IMR-90 (cell line): ENCODE measurements at regions not wholly inside any gene's neighbourhood (a gene's known extent, or its start where the extent isn't known, plus 50 kb on each side); places are given as distances from the start of the nearest gene placed in this dataset.

Experiments
- BHLHE40 ChIP-seq: fragments of 150-350 bp; IDR thresholded peaks from 2 replicates; pipeline ENCODE4 v1.6.1; 2016; ENCODE audit warnings: mild to moderate bottlenecking, low read depth, low read length
- CTCF ChIP-seq: conservative IDR thresholded peaks from 2 replicates; pipeline ENCODE4 v1.5.1; 2012; ENCODE audit warnings: mild to moderate bottlenecking, low read depth, low read length, improper control_type of control experiment
- ELK1 ChIP-seq: fragments of 150-350 bp; IDR thresholded peaks from 2 replicates; pipeline ENCODE4 v1.6.1; 2016; ENCODE audit warnings: low read depth, mild to moderate bottlenecking, low read length, moderate library complexity, borderline replicate concordance
- FOS ChIP-seq: fragments of 150-350 bp; IDR thresholded peaks from 2 replicates; pipeline ENCODE4 v1.6.1; 2016; ENCODE audit warnings: low read depth, low read length
- POLR2A ChIP-seq: IDR thresholded peaks from 2 replicates; pipeline ENCODE4 v1.6.1; 2012; ENCODE audit warnings: mild to moderate bottlenecking, low read depth, low read length
- RAD21 ChIP-seq: IDR thresholded peaks from 2 replicates; pipeline ENCODE4 v1.6.1; 2012; ENCODE audit warnings: low read length, improper control_type of control experiment
- RFX5 ChIP-seq: IDR thresholded peaks from 2 replicates; pipeline ENCODE4 v1.8.0; 2012; ENCODE audit warnings: low read depth, mild to moderate bottlenecking, low read length, moderate library complexity
- SMC3 ChIP-seq: fragments of 150-350 bp; IDR thresholded peaks from 2 replicates; pipeline ENCODE4 v1.6.1; 2016; ENCODE audit warnings: low read depth, mild to moderate bottlenecking, antibody characterized with exemption, low read length, moderate library complexity

- no peak for TF ChIP-seq CTCF
- TF ChIP-seq RFX5, result no peak
- no peak for TF ChIP-seq FOS
- TF ChIP-seq POLR2A, result no peak
- TF ChIP-seq ELK1, result no peak
- no peak for TF ChIP-seq SMC3
- TF ChIP-seq RAD21, result no peak
- no peak for TF ChIP-seq BHLHE40
Observed at GRCh38 chr3:161793194-161793930, 296.8 kb downstream of the OTOL1 start.
